GM12878 (cell line): ENCODE measurements at regions not wholly inside any gene's neighbourhood (a gene's known extent, or its start where the extent isn't known, plus 50 kb on each side); places are given as distances from the start of the nearest gene placed in this dataset.

Source experiments
- ATAC-seq: fragments of 200-7000 bp; cut with Tn5 transposase; 3 replicates; pipeline ENCODE4 v1.9.1; 2020; ENCODE audit warnings: mild to moderate bottlenecking, moderate library complexity
- BruUV-seq: library from RNA; stranded (reverse); fragments of 400-500 nt; replicated peaks from 2 replicates; lab custom pipeline; 2021; lab: Mats Ljungman, UMichigan
- CTCF ChIA-PET: fragments of 300-600 bp; sonication (Branson Sonifier 250); formaldehyde crosslinking; extraction: SDS; loops from one replicate; lab custom pipeline; 2021; ENCODE audit warnings: inconsistent platforms; lab: Yijun Ruan, JAX
- POLR2A ChIA-PET: fragments of 350-600 bp; formaldehyde crosslinking; extraction: SDS; loops from one replicate; lab custom pipeline; 2021; ENCODE audit warnings: inconsistent platforms; lab: Charles Lee
- RAD21 ChIA-PET: fragments of 300-600 bp; sonication (Branson Sonifier 250); formaldehyde crosslinking; loops from one replicate; lab custom pipeline; 2023; ENCODE audit warnings: antibody characterized with exemption; ENCODE audit not compliant: unreplicated experiment; lab: Charles Lee
- SMC1A ChIA-PET: fragments of 300-600 bp; sonication (Branson Sonifier 250); formaldehyde crosslinking; loops from one replicate; lab custom pipeline; 2023; ENCODE audit not compliant: unreplicated experiment, uncharacterized antibody; lab: Charles Lee
- DNase-seq: peaks from one replicate; pipeline ENCODE4 v3.0.0-alpha.2; 2011; ENCODE audit warnings: low read depth, low spot score
- FAIRE-seq: peaks from 3 replicates; lab custom pipeline; 2011; peaks lifted over from hg19 to GRCh38; lab: Jason Lieb, UNC
- H2AFZ ChIP-seq: 2 replicates; pipeline ENCODE4 v1.6.0; 2011; ENCODE audit warnings: low read depth, low read length, control low read depth; ENCODE audit not compliant: control insufficient read depth
- H3K27ac ChIP-seq: 2 replicates; pipeline ENCODE4 v1.5.1; 2011; ENCODE audit warnings: control low read depth; ENCODE audit not compliant: control insufficient read depth, insufficient read depth
- H3K27me3 ChIP-seq, 2 experiments: replicated peaks in 1 of 2; 2 replicates each; pipeline versions ENCODE4 v1.6.0 to v1.6.1; 2011; ENCODE audit warnings: low read length in 1 of 2; ENCODE audit not compliant: control insufficient read depth in 2 of 2, insufficient read depth in 2 of 2
- H3K36me3 ChIP-seq, 2 experiments: 2 replicates each; pipeline ENCODE4 v1.5.1; 2011; ENCODE audit warnings: low read length in 1 of 2; ENCODE audit not compliant: control insufficient read depth in 2 of 2, insufficient read depth in 2 of 2
- H3K4me1 ChIP-seq: 2 replicates; pipeline ENCODE4 v1.6.1; 2011; ENCODE audit warnings: mild to moderate bottlenecking, low read length, moderate library complexity, mixed read lengths; ENCODE audit not compliant: control insufficient read depth, insufficient read depth
- H3K4me2 ChIP-seq: 2 replicates; pipeline ENCODE4 v1.6.0; 2011; ENCODE audit warnings: control low read depth; ENCODE audit not compliant: control insufficient read depth, insufficient read depth
- H3K4me3 ChIP-seq: fragments of 200-600 bp; sonication (generic); 2 replicates; pipeline ENCODE4 v1.5.1; 2016
- H3K79me2 ChIP-seq: 2 replicates; pipeline ENCODE4 v1.6.0; 2011; ENCODE audit warnings: low read length; ENCODE audit not compliant: control insufficient read depth, insufficient read depth
- H3K9ac ChIP-seq: 2 replicates; pipeline ENCODE4 v1.8.0; 2011; ENCODE audit warnings: low read length, control low read depth, mixed read lengths; ENCODE audit not compliant: control insufficient read depth, insufficient read depth
- H3K9me3 ChIP-seq: replicated peaks from 3 replicates; pipeline ENCODE4 v1.5.1; 2011; ENCODE audit warnings: mild to moderate bottlenecking, low read length; ENCODE audit not compliant: control insufficient read depth, insufficient read depth
- H4K20me1 ChIP-seq: 2 replicates; pipeline ENCODE4 v1.6.0; 2011; ENCODE audit not compliant: control insufficient read depth, insufficient read depth
- CEBPB ChIP-seq, 2 experiments: fragments of 150-350 bp in 1 of 2; IDR thresholded peaks; 2 replicates each; pipeline ENCODE4 v1.6.1; 2012 to 2014; ENCODE audit warnings: low read depth in 2 of 2, low read length in 2 of 2, borderline replicate concordance in 1 of 2, inconsistent platforms in 1 of 2
- JUND ChIP-seq: IDR thresholded peaks from 2 replicates; pipeline ENCODE4 v1.6.1; 2012; ENCODE audit warnings: low read depth, mild to moderate bottlenecking, low read length, improper control_type of control experiment, moderate library complexity
- POU2F2 ChIP-seq: IDR thresholded peaks from 3 replicates; pipeline ENCODE4 v1.6.1; 2011; ENCODE audit warnings: low read depth, mild to moderate bottlenecking, low read length, borderline replicate concordance
- TCF7 ChIP-seq: IDR thresholded peaks from 2 replicates; pipeline ENCODE4 v1.6.1; 2014; ENCODE audit warnings: antibody characterized with exemption, borderline replicate concordance
- WGBS: methylation state at CpG from one replicate; pipeline ENCODE4 v1.1.6; 2016; ENCODE audit warnings: low lambda C conversion rate; ENCODE audit not compliant: insufficient replicate concordance, insufficient coverage; ENCODE audit errors: missing lambda C conversion rate; 5-methylcytosine and 5-hydroxymethylcytosine counted together
- in situ Hi-C: fragments of 300-500 bp; cut with MboI; formaldehyde crosslinking; loops from 9 replicates; pipeline ENCODE4 v1.14.3; 2018; ENCODE audit warnings: mixed read lengths
- intact Hi-C: fragments of 100-400 bp; cut with micrococcal nuclease; formaldehyde crosslinking; loops from one replicate; pipeline ENCODE4 v1.14.2; 2022; ENCODE audit not compliant: unreplicated experiment
- TF ChIP-seq, protein P1 (sequence below): fragments of 450-650 bp; IDR thresholded peaks from 2 replicates; pipeline ENCODE4 v1.6.1; 2017; ENCODE audit warnings: mild to moderate bottlenecking, low read depth, inconsistent platforms; ENCODE audit not compliant: poor library complexity, severe bottlenecking

DNA sequence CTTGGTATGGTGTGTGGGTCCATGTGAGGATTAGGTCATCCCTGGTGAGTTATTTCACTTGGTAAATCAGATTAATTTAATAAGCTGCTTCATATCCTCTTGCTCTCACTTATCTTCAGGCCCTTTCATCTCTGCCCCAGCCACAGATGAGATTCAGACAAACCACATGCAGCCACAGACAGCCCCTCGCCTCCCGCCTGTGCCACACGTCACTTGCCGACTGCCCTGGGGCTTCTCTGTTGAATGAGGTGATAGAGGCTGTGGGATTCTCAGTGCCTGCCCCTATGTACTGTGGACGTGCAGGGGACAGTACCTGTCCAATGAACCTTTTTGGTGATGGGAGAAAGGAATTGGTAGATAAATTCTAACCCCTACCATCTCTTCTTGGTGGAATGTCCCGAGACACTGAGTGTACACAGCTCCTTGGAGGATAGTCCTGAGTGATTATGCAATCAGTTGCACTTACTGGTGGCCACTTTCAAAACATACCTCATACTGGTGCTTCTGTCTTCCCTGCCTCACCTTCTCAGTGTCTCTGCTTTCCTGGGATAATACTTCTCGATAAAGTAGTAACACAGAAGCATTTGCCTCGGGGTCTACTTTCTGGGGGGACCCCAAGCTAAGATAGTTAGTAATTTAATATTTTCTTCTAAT lies 248.7 kb downstream of the TTC6 start:
- H3K4me3 ChIP-seq = no peak overlapping the region
- no peaks in the 10 kb centered on the region for H3K36me3 ChIP-seq
- SMC1A ChIA-PET = no interaction called here
- CTCF ChIA-PET = no interaction called here
- no peaks in the 10 kb centered on the region for H3K27me3 ChIP-seq
- H4K20me1 ChIP-seq = no peaks in the 10 kb centered on the region
- no TSS peak for BruUV-seq
- H2AFZ ChIP-seq = no peak overlapping the region
- H3K9ac ChIP-seq = no peak overlapping the region
- in situ Hi-C loops = no loop called here
- no peaks in the 10 kb centered on the region for H3K4me1 ChIP-seq
- TF ChIP-seq TCF7 (no peak), CEBPB (IDR thresholded peaks at IDR 0.05; ENCODE audit: borderline replicate concordance in 1 of 2, low read depth in 2 of 2, low read length in 2 of 2) (no peak)
- H3K27ac ChIP-seq = no peak overlapping the region
- intact Hi-C loops = no loop called here
- POLR2A ChIA-PET = no interaction called here
- RAD21 ChIA-PET = no interaction called here
- H3K79me2 ChIP-seq = no peaks in the 10 kb centered on the region
- FAIRE-seq (no peak), DNase-seq (no peak), ATAC-seq (no peak)
- 33% methylated on average over 8 of the region's 8 CpGs for WGBS
- H3K9me3 ChIP-seq = no peaks in the 10 kb centered on the region
- no peak overlapping the region for H3K4me2 ChIP-seq

DNA sequence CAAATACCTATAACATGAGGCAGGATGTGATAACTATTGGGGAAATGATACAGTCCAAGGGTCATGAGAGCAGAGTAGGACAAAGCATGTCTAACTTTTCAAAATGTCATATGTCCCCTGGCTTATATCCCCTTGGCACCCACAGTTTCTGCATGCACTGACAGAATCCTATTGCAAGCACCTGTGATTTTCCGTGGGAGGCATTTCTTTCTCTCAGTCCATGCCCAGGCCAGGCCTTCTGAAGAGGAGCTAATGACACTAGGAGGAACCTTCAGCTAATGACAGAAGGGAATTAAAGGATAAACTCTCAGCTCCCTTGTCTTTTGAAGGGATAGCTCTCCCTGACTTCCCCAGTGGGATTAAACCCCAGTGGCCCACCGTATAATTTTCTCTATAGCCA lies 249.2 kb downstream of the TTC6 start:
- in situ Hi-C loops = no loop called here
- H3K36me3 ChIP-seq = no peaks in the 10 kb centered on the region
- CTCF ChIA-PET = interaction anchor here (0.7 kb wide), 1 partner anchor 41 kb away, joined by 3 read pairs; no protein-coding TSS in a partner anchor
- H2AFZ ChIP-seq = no peak overlapping the region
- DNase-seq (no peak), FAIRE-seq (no peak), ATAC-seq (no peak)
- intact Hi-C loops = no loop called here
- H3K27me3 ChIP-seq = no peaks in the 10 kb centered on the region
- H3K4me1 ChIP-seq = no peaks in the 10 kb centered on the region
- no peak overlapping the region for H3K4me2 ChIP-seq
- SMC1A ChIA-PET = no interaction called here
- H3K9me3 ChIP-seq = no peaks in the 10 kb centered on the region
- no peaks in the 10 kb centered on the region for H3K79me2 ChIP-seq
- no peaks in the 10 kb centered on the region for H4K20me1 ChIP-seq
- POLR2A ChIA-PET = no interaction called here
- BruUV-seq = no TSS peak
- TF ChIP-seq POU2F2 (no peak), JUND (no peak)
- TF ChIP-seq, protein P1, sequence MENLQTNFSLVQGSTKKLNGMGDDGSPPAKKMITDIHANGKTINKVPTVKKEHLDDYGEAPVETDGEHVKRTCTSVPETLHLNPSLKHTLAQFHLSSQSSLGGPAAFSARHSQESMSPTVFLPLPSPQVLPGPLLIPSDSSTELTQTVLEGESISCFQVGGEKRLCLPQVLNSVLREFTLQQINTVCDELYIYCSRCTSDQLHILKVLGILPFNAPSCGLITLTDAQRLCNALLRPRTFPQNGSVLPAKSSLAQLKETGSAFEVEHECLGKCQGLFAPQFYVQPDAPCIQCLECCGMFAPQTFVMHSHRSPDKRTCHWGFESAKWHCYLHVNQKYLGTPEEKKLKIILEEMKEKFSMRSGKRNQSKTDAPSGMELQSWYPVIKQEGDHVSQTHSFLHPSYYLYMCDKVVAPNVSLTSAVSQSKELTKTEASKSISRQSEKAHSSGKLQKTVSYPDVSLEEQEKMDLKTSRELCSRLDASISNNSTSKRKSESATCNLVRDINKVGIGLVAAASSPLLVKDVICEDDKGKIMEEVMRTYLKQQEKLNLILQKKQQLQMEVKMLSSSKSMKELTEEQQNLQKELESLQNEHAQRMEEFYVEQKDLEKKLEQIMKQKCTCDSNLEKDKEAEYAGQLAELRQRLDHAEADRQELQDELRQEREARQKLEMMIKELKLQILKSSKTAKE = no peak
- TF ChIP-seq, all 136 proteins: peak for 0
- H3K9ac ChIP-seq = no peak overlapping the region
- RAD21 ChIA-PET = no interaction called here
- no peak overlapping the region for H3K4me3 ChIP-seq
- 4% methylated on average over 2 of the region's 2 CpGs for WGBS
- no peak overlapping the region for H3K27ac ChIP-seq
